ENCODE measurements at regions not wholly inside any gene's neighbourhood (a gene's known extent, or its start where the extent isn't known, plus 50 kb on each side); places are given as distances from the start of the nearest gene placed in this dataset.

DNA sequence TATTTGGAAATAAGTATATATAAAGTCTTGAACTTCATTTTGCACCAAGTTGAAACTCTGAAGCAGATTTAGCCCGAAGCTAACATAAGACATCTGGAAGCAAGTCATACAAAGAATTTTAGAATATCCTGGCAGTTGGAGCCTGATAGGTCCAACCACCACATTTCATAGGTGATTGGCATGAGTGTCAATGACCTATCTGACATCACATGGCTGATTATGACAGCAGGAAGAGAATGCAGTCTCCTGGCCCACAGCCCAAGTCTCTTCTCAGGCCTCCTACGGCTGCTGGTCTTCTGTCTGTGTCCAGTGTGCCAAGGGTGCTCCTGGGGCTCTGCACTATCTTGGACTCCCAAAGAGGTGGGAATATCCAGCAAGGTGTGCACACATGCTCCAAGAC, 325.7 kb upstream of the ACVR2A start:
- no peaks in the 10 kb centered on the region for H3K9me3 ChIP-seq (ENCODE audit: low read depth, low read length, poor library complexity, severe bottlenecking)
- intact Hi-C loops (cut with micrococcal nuclease; ENCODE audit: unreplicated experiment): no loop called here
- DNase-seq (ENCODE audit: low spot score): no peak
- H3K4me3 ChIP-seq (ENCODE audit: low read depth, low read length, poor library complexity, severe bottlenecking): no peak overlapping the region
- POLR2A ChIA-PET (ENCODE audit: low non-redundant PET): no interaction called here
- no peaks in the 10 kb centered on the region for H3K27me3 ChIP-seq (replicated peaks; ENCODE audit: insufficient read depth, low read depth, low read length, poor library complexity)
- no peaks in the 10 kb centered on the region for H3K36me3 ChIP-seq (ENCODE audit: insufficient read depth, low read length, poor library complexity, severe bottlenecking)
- no peaks in the 10 kb centered on the region for H3K4me1 ChIP-seq (ENCODE audit: insufficient read depth, low read length, poor library complexity, severe bottlenecking)
- CTCF ChIA-PET: no interaction called here
- no TSS peak for BruUV-seq (replicated peaks)
- no peak overlapping the region for H3K27ac ChIP-seq (ENCODE audit: low read depth, low read length, poor library complexity, severe bottlenecking)
- TF ChIP-seq EZH2 (IDR thresholded peaks at IDR 0.05; ENCODE audit: borderline replicate concordance, low read depth, low read length, poor library complexity, severe bottlenecking) (no peak), CTCF (conservative IDR thresholded peaks at IDR 0.05; ENCODE audit: low read depth, low read length) (no peak)

DNA sequence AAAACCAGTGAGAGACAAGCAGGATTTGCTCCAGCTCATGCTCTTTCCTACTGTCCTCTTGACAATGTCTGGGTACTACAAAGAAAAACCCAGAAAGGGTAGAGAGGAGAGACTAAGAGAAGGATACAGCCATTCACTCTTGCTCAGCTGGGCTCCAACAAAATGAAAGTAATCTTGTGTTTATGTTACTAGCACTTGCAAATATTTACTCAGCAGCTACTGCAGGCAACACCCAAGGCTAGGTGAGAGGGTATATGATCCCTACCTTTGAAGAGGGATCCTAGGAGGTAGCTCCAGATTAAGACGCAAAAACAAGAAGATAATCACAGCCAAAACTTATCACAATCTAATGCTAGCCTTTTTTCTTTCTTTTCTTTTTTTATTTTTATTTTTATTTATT, 329.6 kb upstream of the ACVR2A start:
- ChIA-PET POLR2A (ENCODE audit: low non-redundant PET) (interaction anchor here (0.7 kb wide), 1 partner anchor 231 kb away, joined by 4 read pairs; no protein-coding TSS in a partner anchor), CTCF (no interaction called here)
- no peak for DNase-seq (ENCODE audit: low spot score)
- BruUV-seq (replicated peaks): no TSS peak
- Histone ChIP-seq H3K4me3 (ENCODE audit: low read depth, low read length, poor library complexity, severe bottlenecking) (no peak overlapping the region), H3K36me3 (ENCODE audit: insufficient read depth, low read length, poor library complexity, severe bottlenecking) (no peaks in the 10 kb centered on the region), H3K9me3 (ENCODE audit: low read depth, low read length, poor library complexity, severe bottlenecking) (no peaks in the 10 kb centered on the region), H3K27me3 (replicated peaks; ENCODE audit: insufficient read depth, low read depth, low read length, poor library complexity) (no peaks in the 10 kb centered on the region), H3K4me1 (ENCODE audit: insufficient read depth, low read length, poor library complexity, severe bottlenecking) (peaks cover 14% of the 10 kb centered on the region), H3K27ac (ENCODE audit: low read depth, low read length, poor library complexity, severe bottlenecking) (no peak overlapping the region)
- TF ChIP-seq EZH2 (IDR thresholded peaks at IDR 0.05; ENCODE audit: borderline replicate concordance, low read depth, low read length, poor library complexity, severe bottlenecking) (no peak), CTCF (conservative IDR thresholded peaks at IDR 0.05; ENCODE audit: low read depth, low read length) (no peak)
- intact Hi-C loops (cut with micrococcal nuclease; ENCODE audit: unreplicated experiment): no loop called here

- H3K36me3 ChIP-seq (ENCODE audit: insufficient read depth, low read length, poor library complexity, severe bottlenecking): no peaks in the 10 kb centered on the region
- intact Hi-C loops (cut with micrococcal nuclease; ENCODE audit: unreplicated experiment): no loop called here
- H3K4me3 ChIP-seq (ENCODE audit: low read depth, low read length, poor library complexity, severe bottlenecking): no peak overlapping the region
- ChIA-PET POLR2A (ENCODE audit: low non-redundant PET) (no interaction called here), CTCF (no interaction called here)
- no peaks in the 10 kb centered on the region for H3K27me3 ChIP-seq (replicated peaks; ENCODE audit: insufficient read depth, low read depth, low read length, poor library complexity)
- DNase-seq (ENCODE audit: low spot score): peak; percentile 45
- TF ChIP-seq EZH2 (IDR thresholded peaks at IDR 0.05; ENCODE audit: borderline replicate concordance, low read depth, low read length, poor library complexity, severe bottlenecking) (no peak), CTCF (conservative IDR thresholded peaks at IDR 0.05; ENCODE audit: low read depth, low read length) (no peak)
- no peaks in the 10 kb centered on the region for H3K9me3 ChIP-seq (ENCODE audit: low read depth, low read length, poor library complexity, severe bottlenecking)
- no peak overlapping the region for H3K27ac ChIP-seq (ENCODE audit: low read depth, low read length, poor library complexity, severe bottlenecking)
- H3K4me1 ChIP-seq (ENCODE audit: insufficient read depth, low read length, poor library complexity, severe bottlenecking): peaks cover 14% of the 10 kb centered on the region
- no TSS peak for BruUV-seq (replicated peaks)
These were observed 332.6 kb upstream of the ACVR2A start for GRCh38 chr2:147512206-147512605.
